GM12878 (cell line): ENCODE measurements at regions not wholly inside any gene's neighbourhood (a gene's known extent, or its start where the extent isn't known, plus 50 kb on each side); places are given as distances from the start of the nearest gene placed in this dataset.

Experiments used
- ATAC-seq: fragments of 200-7000 bp; cut with Tn5 transposase; 3 replicates; pipeline ENCODE4 v1.9.1; 2020; ENCODE audit warnings: mild to moderate bottlenecking, moderate library complexity
- BruUV-seq: library from RNA; stranded (reverse); fragments of 400-500 nt; replicated peaks from 2 replicates; lab custom pipeline; 2021; lab: Mats Ljungman, UMichigan
- CTCF ChIA-PET: fragments of 300-600 bp; sonication (Branson Sonifier 250); formaldehyde crosslinking; extraction: SDS; loops from one replicate; lab custom pipeline; 2021; ENCODE audit warnings: inconsistent platforms; lab: Yijun Ruan, JAX
- POLR2A ChIA-PET: fragments of 350-600 bp; formaldehyde crosslinking; extraction: SDS; loops from one replicate; lab custom pipeline; 2021; ENCODE audit warnings: inconsistent platforms; lab: Charles Lee
- RAD21 ChIA-PET: fragments of 300-600 bp; sonication (Branson Sonifier 250); formaldehyde crosslinking; loops from one replicate; lab custom pipeline; 2023; ENCODE audit warnings: antibody characterized with exemption; ENCODE audit not compliant: unreplicated experiment; lab: Charles Lee
- SMC1A ChIA-PET: fragments of 300-600 bp; sonication (Branson Sonifier 250); formaldehyde crosslinking; loops from one replicate; lab custom pipeline; 2023; ENCODE audit not compliant: unreplicated experiment, uncharacterized antibody; lab: Charles Lee
- DNase-seq: peaks from one replicate; pipeline ENCODE4 v3.0.0-alpha.2; 2011; ENCODE audit warnings: low read depth, low spot score
- FAIRE-seq: peaks from 3 replicates; lab custom pipeline; 2011; peaks lifted over from hg19 to GRCh38; lab: Jason Lieb, UNC
- H2AFZ ChIP-seq: 2 replicates; pipeline ENCODE4 v1.6.0; 2011; ENCODE audit warnings: low read depth, low read length, control low read depth; ENCODE audit not compliant: control insufficient read depth
- H3K27ac ChIP-seq: 2 replicates; pipeline ENCODE4 v1.5.1; 2011; ENCODE audit warnings: control low read depth; ENCODE audit not compliant: control insufficient read depth, insufficient read depth
- H3K27me3 ChIP-seq, 2 experiments: replicated peaks in 1 of 2; 2 replicates each; pipeline versions ENCODE4 v1.6.0 to v1.6.1; 2011; ENCODE audit warnings: low read length in 1 of 2; ENCODE audit not compliant: control insufficient read depth in 2 of 2, insufficient read depth in 2 of 2
- H3K36me3 ChIP-seq, 2 experiments: 2 replicates each; pipeline ENCODE4 v1.5.1; 2011; ENCODE audit warnings: low read length in 1 of 2; ENCODE audit not compliant: control insufficient read depth in 2 of 2, insufficient read depth in 2 of 2
- H3K4me1 ChIP-seq: 2 replicates; pipeline ENCODE4 v1.6.1; 2011; ENCODE audit warnings: mild to moderate bottlenecking, low read length, moderate library complexity, mixed read lengths; ENCODE audit not compliant: control insufficient read depth, insufficient read depth
- H3K4me2 ChIP-seq: 2 replicates; pipeline ENCODE4 v1.6.0; 2011; ENCODE audit warnings: control low read depth; ENCODE audit not compliant: control insufficient read depth, insufficient read depth
- H3K4me3 ChIP-seq: fragments of 200-600 bp; sonication (generic); 2 replicates; pipeline ENCODE4 v1.5.1; 2016
- H3K79me2 ChIP-seq: 2 replicates; pipeline ENCODE4 v1.6.0; 2011; ENCODE audit warnings: low read length; ENCODE audit not compliant: control insufficient read depth, insufficient read depth
- H3K9ac ChIP-seq: 2 replicates; pipeline ENCODE4 v1.8.0; 2011; ENCODE audit warnings: low read length, control low read depth, mixed read lengths; ENCODE audit not compliant: control insufficient read depth, insufficient read depth
- H3K9me3 ChIP-seq: replicated peaks from 3 replicates; pipeline ENCODE4 v1.5.1; 2011; ENCODE audit warnings: mild to moderate bottlenecking, low read length; ENCODE audit not compliant: control insufficient read depth, insufficient read depth
- H4K20me1 ChIP-seq: 2 replicates; pipeline ENCODE4 v1.6.0; 2011; ENCODE audit not compliant: control insufficient read depth, insufficient read depth
- BCLAF1 ChIP-seq: fragments of 450-650 bp; IDR thresholded peaks from 2 replicates; pipeline ENCODE4 v1.6.1; 2017; ENCODE audit warnings: antibody characterized with exemption, mild to moderate bottlenecking, moderate library complexity
- BHLHE40 ChIP-seq, 2 experiments: fragments of 450-650 bp in 1 of 2; IDR thresholded peaks; 2 replicates each; pipeline ENCODE4 v1.6.1; 2011 to 2017; ENCODE audit warnings: low read depth in 2 of 2, borderline replicate concordance in 1 of 2, improper control_type of control experiment in 1 of 2, low read length in 1 of 2, mild to moderate bottlenecking in 1 of 2
- FOXK2 ChIP-seq: fragments of 450-650 bp; IDR thresholded peaks from 2 replicates; pipeline ENCODE4 v1.6.1; 2017; ENCODE audit warnings: mild to moderate bottlenecking, moderate library complexity
- FOXM1 ChIP-seq: IDR thresholded peaks from 2 replicates; pipeline ENCODE4 v1.6.1; 2012; ENCODE audit warnings: low read depth, mild to moderate bottlenecking, inconsistent platforms, low read length, moderate library complexity
- IRF5 ChIP-seq: fragments of 450-650 bp; IDR thresholded peaks from 2 replicates; pipeline ENCODE4 v1.6.1; 2017; ENCODE audit warnings: borderline replicate concordance
- NFYA ChIP-seq: IDR thresholded peaks from 2 replicates; pipeline ENCODE4 v1.6.1; 2011; ENCODE audit warnings: low read depth, mild to moderate bottlenecking, low read length, improper control_type of control experiment, borderline replicate concordance
- PAX8 ChIP-seq: fragments of 450-650 bp; IDR thresholded peaks from 2 replicates; pipeline ENCODE4 v1.6.1; 2017; ENCODE audit warnings: mild to moderate bottlenecking, moderate library complexity
- ZNF217 ChIP-seq: fragments of 450-650 bp; IDR thresholded peaks from 2 replicates; pipeline ENCODE4 v1.6.1; 2017; ENCODE audit warnings: antibody characterized with exemption, mild to moderate bottlenecking
- WGBS: methylation state at CpG from one replicate; pipeline ENCODE4 v1.1.6; 2016; ENCODE audit warnings: low lambda C conversion rate; ENCODE audit not compliant: insufficient replicate concordance, insufficient coverage; ENCODE audit errors: missing lambda C conversion rate; 5-methylcytosine and 5-hydroxymethylcytosine counted together
- in situ Hi-C: fragments of 300-500 bp; cut with MboI; formaldehyde crosslinking; loops from 9 replicates; pipeline ENCODE4 v1.14.3; 2018; ENCODE audit warnings: mixed read lengths
- intact Hi-C: fragments of 100-400 bp; cut with micrococcal nuclease; formaldehyde crosslinking; loops from one replicate; pipeline ENCODE4 v1.14.2; 2022; ENCODE audit not compliant: unreplicated experiment

GRCh38 chr1:234692966-234693580 lies 83.1 kb upstream of the IRF2BP2 start:
- FAIRE-seq (no peak), DNase-seq (no peak), ATAC-seq (no peak)
- H3K27me3 ChIP-seq: no peaks in the 10 kb centered on the region
- intact Hi-C loops: no loop called here
- no peak overlapping the region for H2AFZ ChIP-seq
- H3K36me3 ChIP-seq: no peaks in the 10 kb centered on the region
- no TSS peak for BruUV-seq
- in situ Hi-C loops: no loop called here
- ChIA-PET SMC1A (interaction anchor here (0.6 to 4.9 kb wide), 13 partner anchors 9 to 381 kb away, joined by 3 to 29 read pairs (median 3); partner anchors contain the start of gene IRF2BP2), CTCF (interaction anchor here (0.7 to 1.5 kb wide), 6 partner anchors 9 to 89 kb away, joined by 3 read pairs; no protein-coding TSS in a partner anchor), RAD21 (interaction anchor here (1.0 to 4.7 kb wide), 5 partner anchors 31 to 283 kb away, joined by 3 to 38 read pairs (median 6); no protein-coding TSS in a partner anchor), POLR2A (interaction anchor here (0.6 to 2.0 kb wide), 5 partner anchors 10 to 270 kb away, joined by 3 to 7 read pairs (median 3); no protein-coding TSS in a partner anchor)
- H4K20me1 ChIP-seq: no peaks in the 10 kb centered on the region
- H3K27ac ChIP-seq: no peak overlapping the region
- no peak overlapping the region for H3K4me2 ChIP-seq
- peaks cover 17% of the 10 kb centered on the region; the same call in 2 of the 3 replicates for H3K9me3 ChIP-seq
- TF ChIP-seq BCLAF1 (no peak), NFYA (no peak), IRF5 (no peak), FOXM1 (no peak), BHLHE40 (IDR thresholded peaks at IDR 0.05; ENCODE audit: borderline replicate concordance in 1 of 2, low read depth in 2 of 2, low read length in 1 of 2) (no peak), ZNF217 (no peak), FOXK2 (no peak), PAX8 (no peak)
- no peaks in the 10 kb centered on the region for H3K79me2 ChIP-seq
- H3K4me3 ChIP-seq: no peak overlapping the region
- H3K4me1 ChIP-seq: peaks cover 20% of the 10 kb centered on the region
- H3K9ac ChIP-seq: no peak overlapping the region
- WGBS: 62% methylated on average over 4 of the region's 4 CpGs
